K562 (cell line): ENCODE measurements at regions not wholly inside any gene's neighbourhood (a gene's known extent, or its start where the extent isn't known, plus 50 kb on each side); places are given as distances from the start of the nearest gene placed in this dataset.
A peak's percentile ranks its signal among the peaks of the same experiment; 100 is the strongest.

Source experiments
- BACH1 ChIP-seq: fragments of 200-800 bp; sonication (Bioruptor generic); IDR thresholded peaks from 2 replicates; pipeline ENCODE4 v1.6.1; 2016; ENCODE audit warnings: missing genetic modification characterization, missing compliant biosample characterization
- C11orf30 ChIP-seq: fragments of 450-650 bp; IDR thresholded peaks from 2 replicates; pipeline ENCODE4 v1.6.1; 2016; ENCODE audit warnings: low read depth, mild to moderate bottlenecking
- CBX3 ChIP-seq, 2 experiments: IDR thresholded peaks; 1 replicate in 1 of 2; 2 replicates in 1 of 2; pipeline ENCODE4 v1.6.1; 2012; ENCODE audit warnings: inconsistent platforms in 2 of 2, low read length in 2 of 2, borderline replicate concordance in 1 of 2, control low read depth in 1 of 2
- CC2D1A ChIP-seq: fragments of 450-650 bp; IDR thresholded peaks from 2 replicates; pipeline ENCODE4 v1.6.1; 2017; ENCODE audit warnings: mild to moderate bottlenecking
- CSDE1 ChIP-seq, 2 experiments: fragments of 450-650 bp; IDR thresholded peaks; 2 replicates each; pipeline ENCODE4 v1.6.1; 2016; ENCODE audit warnings: mild to moderate bottlenecking in 1 of 2
- DEAF1 ChIP-seq: fragments of 450-650 bp; formaldehyde crosslinking; IDR thresholded peaks from 2 replicates; pipeline ENCODE4 v1.4.0; 2020; ENCODE audit warnings: mild to moderate bottlenecking, moderate library complexity
- E2F8 ChIP-seq: fragments of 450-650 bp; IDR thresholded peaks from 2 replicates; pipeline ENCODE4 v1.7.1; 2018; ENCODE audit warnings: mild to moderate bottlenecking, low read depth; ENCODE audit not compliant: partially characterized antibody
- EP300 ChIP-seq: IDR thresholded peaks from 2 replicates; pipeline ENCODE4 v1.6.1; 2012; ENCODE audit warnings: low read length, improper control_type of control experiment
- FOSL1 ChIP-seq: fragments of 200-800 bp; sonication (Bioruptor generic); conservative IDR thresholded peaks from 2 replicates; pipeline ENCODE4 v1.6.1; 2016; ENCODE audit warnings: missing genetic modification characterization, missing compliant biosample characterization
- HDAC2 ChIP-seq: fragments of 450-650 bp; IDR thresholded peaks from 2 replicates; pipeline ENCODE4 v1.6.1; 2016; ENCODE audit warnings: mild to moderate bottlenecking
- HDGF ChIP-seq: fragments of 450-650 bp; IDR thresholded peaks from 2 replicates; pipeline ENCODE4 v1.6.1; 2016
- KDM1A ChIP-seq, 2 experiments: fragments of 450-650 bp; IDR thresholded peaks; 2 replicates each; pipeline ENCODE4 v1.6.1; 2016; ENCODE audit warnings: mild to moderate bottlenecking in 2 of 2
- MAFK ChIP-seq: IDR thresholded peaks from 2 replicates; pipeline ENCODE4 v1.6.1; 2011; ENCODE audit warnings: low read length, improper control_type of control experiment
- MAZ ChIP-seq, 2 experiments: fragments of 450-650 bp in 1 of 2; sonication (generic) in 1 of 2; formaldehyde crosslinking; IDR thresholded peaks in 1 of 2; conservative IDR thresholded peaks in 1 of 2; 2 replicates each; pipeline versions ENCODE4 v1.4.0 to v1.5.0; 2020; ENCODE audit warnings: mild to moderate bottlenecking in 1 of 2, missing genetic modification reagents in 1 of 2
- NEUROD1 ChIP-seq: fragments of 150-350 bp; IDR thresholded peaks from 2 replicates; pipeline ENCODE4 v1.6.1; 2014; ENCODE audit warnings: borderline replicate concordance, low read length, low read depth; ENCODE audit not compliant: partially characterized antibody
- NFE2 ChIP-seq: IDR thresholded peaks from 2 replicates; pipeline ENCODE4 v1.6.1; 2014; ENCODE audit warnings: antibody characterized with exemption, low read depth
- PCBP1 ChIP-seq: fragments of 200-400 bp; formaldehyde crosslinking; IDR thresholded peaks from 2 replicates; pipeline ENCODE4 v1.6.1; 2018; ENCODE audit warnings: mild to moderate bottlenecking, low read depth, low read length; ENCODE audit not compliant: poor library complexity, severe bottlenecking
- PHB2 ChIP-seq: fragments of 450-650 bp; IDR thresholded peaks from 2 replicates; pipeline ENCODE4 v1.6.1; 2017; ENCODE audit warnings: low read depth
- SOX6 ChIP-seq: fragments of 450-650 bp; IDR thresholded peaks from 2 replicates; pipeline ENCODE4 v1.6.1; 2014; ENCODE audit warnings: mild to moderate bottlenecking
- TEAD1 ChIP-seq, 2 experiments: fragments of 450-650 bp in 1 of 2; sonication (generic) in 1 of 2; formaldehyde crosslinking; IDR thresholded peaks; 2 replicates each; pipeline versions ENCODE4 v1.4.0 to v1.8.0; 2020 to 2022; ENCODE audit warnings: mild to moderate bottlenecking in 2 of 2, missing genetic modification reagents in 1 of 2
- THRB ChIP-seq: fragments of 450-650 bp; formaldehyde crosslinking; conservative IDR thresholded peaks from 2 replicates; pipeline ENCODE4 v1.4.0; 2022; ENCODE audit warnings: mild to moderate bottlenecking, missing genetic modification characterization
- TRIM24 ChIP-seq, 2 experiments: fragments of 450-650 bp; IDR thresholded peaks; 2 replicates each; pipeline ENCODE4 v1.6.1; 2016
- TRIM25 ChIP-seq: fragments of 450-650 bp; IDR thresholded peaks from 2 replicates; pipeline ENCODE4 v1.7.0; 2016; ENCODE audit warnings: borderline replicate concordance
- ZNF174 ChIP-seq: fragments of 250-450 bp; sonication (Bioruptor Pico); IDR thresholded peaks from 2 replicates; pipeline ENCODE4 v1.4.0; 2020; ENCODE audit warnings: mild to moderate bottlenecking
- ZNF780A ChIP-seq: fragments of 250-450 bp; sonication (Bioruptor Pico); IDR thresholded peaks from 2 replicates; pipeline ENCODE4 v1.5.0; 2021; ENCODE audit warnings: mild to moderate bottlenecking

GRCh38 chr5:38607396-38607795 is 51.0 kb upstream of the LIFR start (continued):
- peak; percentile 58; the same call in 1 of the 2 replicates for TF ChIP-seq BACH1 (tag)
- peak in 1 of 2 experiments; percentile 32; a peak in 1 of 4 replicates for TF ChIP-seq TRIM24 (IDR thresholded peaks at IDR 0.05)
- no peak for TF ChIP-seq PHB2
- no peak for TF ChIP-seq THRB (CRISPR knock-in tag)
- 0 out of 4 replicates have a peak, but pooled peaks of 1 of the 2 experiments have one; percentile 31 for TF ChIP-seq TEAD1 (CRISPR knock-in tag; IDR thresholded peaks at IDR 0.05)
- peak; percentile 48 for TF ChIP-seq E2F8
- TF ChIP-seq DEAF1 = no peak
- TF ChIP-seq C11orf30 = peak; percentile 92
- TF ChIP-seq NFE2 = peak; percentile 90
- TF ChIP-seq NEUROD1 = no peak
- no peak for TF ChIP-seq ZNF174
- peak; percentile 46; the same call in 1 of the 2 replicates for TF ChIP-seq SOX6
- TF ChIP-seq CC2D1A = no peak
- peak; percentile 16; the same call in 1 of the 2 replicates for TF ChIP-seq EP300
- TF ChIP-seq TRIM25 = no peak
- peak; percentile 80 for TF ChIP-seq MAFK
- no peak for TF ChIP-seq CBX3 (IDR thresholded peaks at IDR 0.05; ENCODE audit: borderline replicate concordance in 1 of 2, low read length in 2 of 2)
- TF ChIP-seq ZNF780A (CRISPR knock-in tag) = no peak
- TF ChIP-seq PCBP1 = no peak
- TF ChIP-seq FOSL1 (tag) = peak; percentile 64
- no peak for TF ChIP-seq HDGF
- TF ChIP-seq HDAC2 = 0 out of 2 replicates have a peak, but pooled peaks have one; percentile 23
- 0 out of 4 replicates have a peak, but pooled peaks of 1 of the 2 experiments have one; percentile 10 for TF ChIP-seq KDM1A (IDR thresholded peaks at IDR 0.05)
- no peak for TF ChIP-seq CSDE1 (IDR thresholded peaks at IDR 0.05)
- peak; percentile 28 to 35; a peak in 1 of 4 replicates for TF ChIP-seq MAZ (CRISPR knock-in tag; conservative IDR thresholded peaks at IDR 0.05 in 1 of 2, IDR thresholded peaks at IDR 0.05 in 1 of 2)
